ENCODE measurements at regions not wholly inside any gene's neighbourhood (a gene's known extent, or its start where the extent isn't known, plus 50 kb on each side); places are given as distances from the start of the nearest gene placed in this dataset.
A peak's percentile ranks its signal among the peaks of the same experiment; 100 is the strongest.

- H3K79me2 ChIP-seq (ENCODE audit: insufficient read depth), result no peaks in the 10 kb centered on the region
Observed at GRCh38 chr14:101127224-101127623, 223.7 kb upstream of the RTL1 start.

GRCh38 chr14:101128478-101129321 is 225.2 kb upstream of the RTL1 start:
- WGBS (ENCODE audit: low lambda C conversion rate), result 58% methylated on average over 21 of the region's 30 CpGs
- Histone ChIP-seq H3K4me2 (no peak overlapping the region), H3K27ac (ENCODE audit: low read depth in 2 of 2, low read length in 1 of 2) (peak overlapping the region in 1 of 2 experiments; percentile 98; a peak in 2 of 4 replicates), H3K9me2 (no peaks in the 10 kb centered on the region), H3K27me3 (ENCODE audit: insufficient read depth) (no peaks in the 10 kb centered on the region), H3K4me1 (ENCODE audit: control insufficient read depth in 1 of 2, insufficient read depth in 2 of 2, low read depth in 1 of 2, low read length in 1 of 2) (peaks cover 0 to 83% of the 10 kb centered on the region in 2 experiments; a peak in 2 of 4 replicates), H3K9ac (no peak overlapping the region), H3F3A (replicated peaks; ENCODE audit: insufficient read depth) (no peaks in the 10 kb centered on the region), H3K79me2 (ENCODE audit: insufficient read depth) (no peaks in the 10 kb centered on the region), H3K36me3 (replicated peaks in 1 of 2; ENCODE audit: control insufficient read depth in 1 of 2, insufficient read depth in 2 of 2, low read length in 1 of 2) (no peaks in the 10 kb centered on the region), H3K9me3 (no peaks in the 10 kb centered on the region), H3K4me3 (ENCODE audit: low read depth in 2 of 2, low read length in 1 of 2) (no peak overlapping the region), H4K20me1 (ENCODE audit: insufficient read depth) (no peaks in the 10 kb centered on the region), H2AFZ (ENCODE audit: low read depth) (no peak overlapping the region)
- ChIA-PET POLR2A (interaction anchor here (2.4 to 3.0 kb wide), 2 partner anchors 96 to 101 kb away, joined by 13 to 15 read pairs; no protein-coding TSS in a partner anchor), CTCF (interaction anchor here (0.5 to 0.6 kb wide), 2 partner anchors 51 to 106 kb away, joined by 3 to 4 read pairs; no protein-coding TSS in a partner anchor)
- DNase-seq, result peak; percentile 20
- no peak for TF ChIP-seq RXRA (IDR thresholded peaks at IDR 0.05; ENCODE audit: borderline replicate concordance, low read depth)
- TF ChIP-seq NRF1 (IDR thresholded peaks at IDR 0.05; ENCODE audit: low read depth, low read length), result no peak
- no peak for TF ChIP-seq IRF3 (IDR thresholded peaks at IDR 0.05; ENCODE audit: low read depth, low read length)
- no peak for TF ChIP-seq MXI1 (IDR thresholded peaks at IDR 0.05; ENCODE audit: low read depth, low read length)
- no peak for TF ChIP-seq JUND (IDR thresholded peaks at IDR 0.05)

More at GRCh38 chr14:101127224-101127623, 223.7 kb upstream of the RTL1 start:
- Histone ChIP-seq H3K4me1 (ENCODE audit: control insufficient read depth in 1 of 2, insufficient read depth in 2 of 2, low read depth in 1 of 2, low read length in 1 of 2) (peaks cover 0 to 81% of the 10 kb centered on the region in 2 experiments; a peak in 2 of 4 replicates), H3K9ac (no peak overlapping the region), H3K27ac (ENCODE audit: low read depth in 2 of 2, low read length in 1 of 2) (peak overlapping the region in 1 of 2 experiments; percentile 99; a peak in 2 of 4 replicates), H3F3A (replicated peaks; ENCODE audit: insufficient read depth) (no peaks in the 10 kb centered on the region), H4K20me1 (ENCODE audit: insufficient read depth) (no peaks in the 10 kb centered on the region), H3K4me2 (no peak overlapping the region), H3K36me3 (replicated peaks in 1 of 2; ENCODE audit: control insufficient read depth in 1 of 2, insufficient read depth in 2 of 2, low read length in 1 of 2) (no peaks in the 10 kb centered on the region), H3K9me2 (no peaks in the 10 kb centered on the region), H2AFZ (ENCODE audit: low read depth) (no peak overlapping the region), H3K4me3 (ENCODE audit: low read depth in 2 of 2, low read length in 1 of 2) (no peak overlapping the region), H3K27me3 (ENCODE audit: insufficient read depth) (no peaks in the 10 kb centered on the region), H3K9me3 (no peaks in the 10 kb centered on the region)
- peak; percentile 71 for TF ChIP-seq GATA2 (CRISPR knock-in tag; IDR thresholded peaks at IDR 0.05)
- no peak for TF ChIP-seq GABPA (IDR thresholded peaks at IDR 0.05; ENCODE audit: low read depth)
- peak; percentile 97 for TF ChIP-seq RCOR1 (IDR thresholded peaks at IDR 0.05; ENCODE audit: low read length)
- 0 out of 2 replicates have a peak, but pooled peaks have one; percentile 32 for TF ChIP-seq RAD21 (IDR thresholded peaks at IDR 0.05; ENCODE audit: low read length)
- peak; percentile 89 for TF ChIP-seq CHD2 (IDR thresholded peaks at IDR 0.05; ENCODE audit: low read length, partially characterized antibody)
- no peak for TF ChIP-seq FOXM1 (IDR thresholded peaks at IDR 0.05; ENCODE audit: low read depth)
- TF ChIP-seq EP300 (IDR thresholded peaks at IDR 0.05; ENCODE audit: borderline replicate concordance in 1 of 2, low read depth in 1 of 2, low read length in 1 of 2), result peak in 1 of 2 experiments; percentile 98; a peak in 2 of 4 replicates
- TF ChIP-seq NFIC (IDR thresholded peaks at IDR 0.05; ENCODE audit: borderline replicate concordance), result no peak
- no peak for TF ChIP-seq PBX3 (IDR thresholded peaks at IDR 0.05)
- TF ChIP-seq TCF12 (IDR thresholded peaks at IDR 0.05), result peak; percentile 60
- TF ChIP-seq MXI1 (IDR thresholded peaks at IDR 0.05; ENCODE audit: low read depth, low read length), result peak; percentile 81; the same call in 1 of the 2 replicates
- 0 out of 2 replicates have a peak, but pooled peaks have one; percentile 35 for TF ChIP-seq POLR2AphosphoS5 (IDR thresholded peaks at IDR 0.05; ENCODE audit: low read depth, low read length)
- peak; percentile 97 for TF ChIP-seq FOXJ3 (CRISPR knock-in tag; IDR thresholded peaks at IDR 0.05)
- DNase-seq, result peak; percentile 86
- ChIA-PET CTCF (interaction anchor here (1.0 to 1.9 kb wide), 11 partner anchors 10 to 502 kb away, joined by 3 to 6 read pairs (median 4); partner anchors contain the start of gene RTL1), POLR2A (interaction anchor here (0.8 to 3.0 kb wide), 16 partner anchors 9 to 557 kb away, joined by 3 to 20 read pairs (median 8); partner anchors contain the start of gene RTL1)
- 24% methylated on average over 12 of the region's 12 CpGs for WGBS (ENCODE audit: low lambda C conversion rate)

Data from SK-N-SH (cell line).